G401 (cell line): ENCODE measurements at regions not wholly inside any gene's neighbourhood (a gene's known extent, or its start where the extent isn't known, plus 50 kb on each side); places are given as distances from the start of the nearest gene placed in this dataset.
"Not testable (repeated sequence)": the region's sequence is repeated elsewhere in the genome, so short reads cannot be mapped to it uniquely, and the experiment has no call there.

Source experiments
- DNase-seq: peaks from one replicate; pipeline ENCODE4 v3.0.0-alpha.2; 2015; ENCODE audit warnings: low spot score
- in situ Hi-C: cut with HindIII; loops from 2 replicates; pipeline ENCODE4 v1.10.0; 2016; ENCODE audit warnings: low sequenced_read_pairs, mixed read lengths

DNA sequence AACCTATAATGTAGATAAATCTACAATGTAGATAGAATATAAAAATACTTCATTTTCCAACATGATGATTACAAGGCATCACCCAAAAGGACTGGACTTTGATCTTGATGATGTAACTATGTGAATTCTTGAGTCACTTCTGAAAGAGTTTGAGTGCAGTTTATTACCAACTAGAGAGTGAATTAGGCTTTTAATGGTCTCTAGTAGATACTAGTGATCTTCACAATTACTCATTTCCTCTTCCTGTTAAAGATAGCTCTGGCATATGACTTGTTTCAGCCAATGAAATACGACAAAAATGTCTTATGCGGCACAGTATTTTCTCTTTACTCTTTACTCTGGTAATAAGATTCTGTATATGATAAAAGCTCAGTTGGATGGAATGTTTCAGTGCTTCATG lies 1588.1 kb upstream of the B3GALT2 start:
- in situ Hi-C loops: no loop called here

DNA sequence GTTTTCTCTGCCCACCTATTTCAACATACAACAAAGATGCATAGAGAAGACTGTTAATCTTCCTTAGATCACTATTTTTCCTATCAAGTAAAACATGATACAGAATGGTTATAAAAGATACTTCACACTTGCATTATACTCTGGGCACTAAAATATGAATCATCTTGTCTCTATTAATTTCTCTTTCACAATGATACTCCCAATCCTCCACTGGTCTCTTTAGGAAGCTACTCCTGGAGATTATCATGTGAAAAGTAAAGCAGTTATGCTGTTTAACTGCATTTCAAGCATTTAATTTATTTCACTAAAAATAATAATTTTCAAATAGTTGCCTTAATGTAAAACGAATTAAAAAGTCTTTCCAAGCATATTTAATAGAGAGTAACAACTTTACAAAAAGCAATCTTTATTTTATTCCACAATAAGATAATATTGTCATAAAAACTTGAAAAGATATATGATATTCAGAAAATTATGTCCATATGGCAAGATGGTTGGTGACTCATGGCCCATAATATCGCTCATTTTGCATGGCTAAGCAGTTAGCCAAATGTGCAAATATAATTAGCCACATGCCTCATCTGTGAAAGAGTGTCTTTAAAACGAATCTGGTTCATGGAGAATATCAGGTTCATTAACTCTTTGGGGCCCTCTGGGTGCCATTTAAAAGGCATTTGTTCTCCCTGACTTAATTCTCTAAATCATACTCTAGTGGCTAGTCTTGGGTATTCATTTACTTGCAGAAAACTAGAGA lies 1569.0 kb upstream of the B3GALT2 start:
- in situ Hi-C loops: no loop called here
- no peak for DNase-seq

More for the DNA sequence above, 1588.1 kb upstream of the B3GALT2 start:
- no peak for DNase-seq

DNA sequence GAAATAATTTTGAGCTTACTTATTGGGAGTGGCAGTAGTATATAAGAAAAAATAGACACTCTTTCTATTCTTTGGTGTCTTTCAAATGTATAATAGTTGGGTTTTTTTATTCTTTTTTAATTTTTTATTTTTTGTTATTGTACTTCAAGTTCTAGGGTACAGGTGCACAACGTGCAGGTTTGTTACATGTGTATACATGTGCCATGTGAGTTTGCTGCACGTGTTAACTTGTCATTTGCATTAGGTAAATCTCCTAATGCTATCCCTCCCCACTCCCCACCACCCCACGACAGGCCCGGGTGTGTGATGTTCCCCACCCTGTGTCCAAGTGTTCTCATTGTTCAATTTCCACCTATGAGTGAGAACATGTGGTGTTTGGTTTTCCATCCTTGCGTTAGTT lies 1552.4 kb upstream of the B3GALT2 start:
- DNase-seq, in situ Hi-C loops: not testable (repeated sequence)

DNA sequence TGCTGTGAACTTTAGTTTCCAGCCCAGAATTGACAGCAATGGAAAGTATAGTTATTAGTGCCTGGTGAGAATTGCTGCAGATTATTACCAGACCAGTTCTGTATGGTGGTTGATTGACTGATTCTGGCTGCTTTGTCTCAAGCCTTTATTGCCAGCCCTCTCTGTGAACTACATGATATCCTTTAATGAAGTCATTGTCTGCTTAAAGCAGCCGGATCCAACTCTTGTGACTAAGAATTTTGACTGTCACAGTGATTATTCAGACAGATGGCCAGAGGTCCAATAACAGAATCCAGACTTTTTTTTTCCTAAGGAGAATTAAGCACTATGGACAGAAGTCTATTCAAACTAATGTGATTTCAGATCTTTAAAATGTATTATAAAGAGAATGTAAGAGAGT lies 1548.6 kb upstream of the B3GALT2 start:
- no peak for DNase-seq
- in situ Hi-C loops: no loop called here

DNA sequence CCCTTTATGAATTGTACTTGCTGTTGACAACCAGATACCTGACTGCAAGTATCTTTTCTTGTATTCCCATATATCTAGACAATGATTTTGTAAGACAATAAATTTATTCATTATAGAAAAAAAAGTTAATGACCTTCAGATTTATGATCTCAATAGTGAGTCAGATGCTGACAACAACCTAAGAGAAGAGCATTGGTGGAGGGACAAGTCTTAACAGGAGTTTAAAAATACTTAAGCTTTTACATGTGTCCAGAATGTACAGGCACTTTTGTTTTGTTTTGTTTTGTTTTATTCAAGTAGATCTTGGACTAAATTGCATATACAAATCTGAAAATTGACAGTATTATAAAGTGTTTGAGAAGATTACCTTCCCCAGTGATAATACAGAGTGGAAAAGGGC lies 1544.6 kb upstream of the B3GALT2 start:
- in situ Hi-C loops: no loop called here
- no peak for DNase-seq

DNA sequence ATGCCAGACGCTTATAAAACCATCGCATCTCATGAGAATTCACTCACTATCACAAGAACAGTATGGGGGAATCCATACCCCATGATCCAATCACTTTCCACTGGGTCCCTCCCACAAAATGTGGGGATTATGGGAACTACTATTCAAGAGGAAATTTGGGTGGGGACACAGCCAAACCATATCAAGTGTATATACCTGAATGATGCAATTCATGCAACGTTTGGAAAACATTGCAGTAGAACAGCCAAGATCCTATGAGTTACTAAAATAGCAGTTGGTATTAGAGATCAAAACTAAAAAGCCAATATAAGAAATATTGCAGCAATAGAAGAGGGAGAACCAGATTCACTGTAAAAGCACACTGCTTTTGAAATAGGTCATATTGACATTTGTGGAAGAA lies 1543.9 kb upstream of the B3GALT2 start:
- DNase-seq: no peak
- in situ Hi-C loops: no loop called here

DNA sequence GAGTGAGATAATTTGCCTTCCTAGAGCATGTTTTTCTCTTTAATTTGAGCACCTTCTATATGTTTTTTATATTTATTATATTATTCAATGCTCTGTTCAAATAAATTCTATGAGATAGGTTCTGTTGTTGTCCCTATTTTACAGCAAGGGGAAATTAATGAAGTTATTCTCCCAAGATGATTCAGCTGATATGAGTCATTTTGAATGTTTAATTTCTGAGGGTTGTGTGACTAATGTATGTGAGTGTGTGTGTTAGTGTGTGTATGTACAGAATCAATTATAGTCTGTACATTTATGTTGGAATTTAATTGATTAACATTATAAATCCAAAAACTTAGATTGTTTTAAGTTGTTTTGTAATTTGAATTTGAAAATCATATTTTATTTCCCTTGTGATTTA lies 1536.7 kb upstream of the B3GALT2 start:
- DNase-seq: no peak
- in situ Hi-C loops: no loop called here

DNA sequence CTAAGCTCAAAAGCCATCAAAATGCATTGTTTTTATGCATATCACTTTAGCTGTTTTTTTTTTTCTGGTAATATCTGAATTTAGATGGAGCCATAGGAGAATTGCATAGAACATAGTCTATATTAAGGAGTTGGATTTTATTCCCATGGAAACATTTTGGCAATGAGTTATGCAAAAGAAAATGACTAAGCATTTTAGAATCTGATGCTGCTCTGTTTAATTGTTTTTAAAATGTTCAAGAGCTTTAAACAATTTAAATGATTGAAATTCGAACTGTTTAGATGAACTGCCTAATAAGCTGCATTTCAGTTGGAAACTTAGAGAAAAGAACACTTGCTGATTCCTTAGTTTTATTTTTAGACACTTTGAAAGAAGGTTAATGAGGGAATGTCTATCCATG lies 1531.5 kb upstream of the B3GALT2 start:
- DNase-seq: no peak
- in situ Hi-C loops: no loop called here

DNA sequence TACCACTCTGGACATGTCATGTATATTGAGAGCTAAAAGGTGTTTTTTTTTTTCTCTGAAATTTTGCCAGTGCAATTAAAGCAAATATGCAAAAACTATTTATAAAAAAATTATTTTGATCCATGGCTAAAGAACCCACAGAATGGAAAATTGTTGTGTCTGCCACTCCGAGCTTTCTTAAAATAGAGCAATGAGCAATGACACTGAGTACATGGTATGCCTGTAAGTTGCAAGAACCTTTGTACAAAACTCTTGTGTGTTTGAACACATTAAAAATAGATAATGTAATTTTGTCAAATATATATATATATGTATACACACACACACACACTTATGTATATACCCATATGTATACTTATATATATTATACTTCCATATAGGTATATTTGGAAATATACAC lies 1530.9 kb upstream of the B3GALT2 start:
- in situ Hi-C loops: no loop called here
- DNase-seq: no peak

DNA sequence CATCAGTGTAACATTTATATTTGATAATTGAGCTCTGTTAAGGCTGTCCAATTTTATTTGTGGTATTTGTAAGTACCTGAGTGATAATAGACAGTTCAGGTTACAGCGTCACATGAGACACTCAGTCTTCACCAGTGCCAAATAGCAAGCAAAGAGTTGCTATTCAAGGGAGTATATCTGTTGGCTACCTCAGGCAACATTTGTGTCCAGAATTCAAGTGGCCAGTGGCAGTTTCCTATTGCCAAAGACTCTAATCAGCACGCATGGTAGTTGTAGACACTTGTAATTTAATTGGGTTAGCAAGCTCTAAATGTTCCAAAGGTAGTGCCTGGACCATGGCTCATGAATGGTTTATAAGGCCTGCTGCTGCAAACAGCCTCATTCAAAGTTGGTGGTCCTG lies 1524.3 kb upstream of the B3GALT2 start:
- no peak for DNase-seq
- in situ Hi-C loops: no loop called here

DNA sequence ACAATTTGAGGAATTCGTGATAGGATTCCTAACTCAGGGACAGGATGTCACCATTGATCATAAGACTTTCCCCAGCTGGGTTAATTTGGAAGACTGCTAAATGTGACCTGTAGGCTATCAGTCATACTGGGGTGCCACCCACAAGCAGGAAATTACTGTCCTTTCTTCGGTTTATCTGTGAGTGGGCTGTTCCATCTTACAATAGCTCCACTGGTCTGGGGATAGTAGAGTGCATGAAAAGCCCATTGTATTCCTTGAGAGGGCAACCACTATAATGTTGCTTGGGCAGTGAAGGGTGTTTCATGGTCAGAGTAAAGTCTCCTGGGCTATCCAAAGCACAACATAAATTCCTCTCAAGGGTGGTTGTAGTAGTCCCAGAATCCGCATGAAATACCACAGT lies 1523.0 kb upstream of the B3GALT2 start:
- no peak for DNase-seq
- in situ Hi-C loops: no loop called here

DNA sequence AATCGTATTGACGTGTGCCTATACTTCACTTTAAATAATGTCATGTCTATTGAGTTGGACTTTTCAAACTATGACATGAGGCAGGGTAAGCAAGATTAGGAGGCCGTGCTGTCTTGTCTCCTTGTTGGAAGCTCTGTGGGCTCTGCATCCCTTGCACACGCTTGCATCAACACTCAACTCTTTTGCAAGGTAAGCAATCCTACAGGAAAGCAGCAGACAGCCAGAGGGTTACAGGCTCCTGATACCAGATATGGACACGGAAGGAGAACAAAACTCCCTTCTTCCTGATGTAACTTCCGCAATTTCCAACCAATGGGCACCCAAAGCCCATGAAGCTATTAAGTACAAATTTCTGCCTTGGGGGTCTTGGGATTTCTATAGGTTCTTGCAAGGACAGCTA lies 1520.7 kb upstream of the B3GALT2 start:
- DNase-seq: no peak
- in situ Hi-C loops: no loop called here

DNA sequence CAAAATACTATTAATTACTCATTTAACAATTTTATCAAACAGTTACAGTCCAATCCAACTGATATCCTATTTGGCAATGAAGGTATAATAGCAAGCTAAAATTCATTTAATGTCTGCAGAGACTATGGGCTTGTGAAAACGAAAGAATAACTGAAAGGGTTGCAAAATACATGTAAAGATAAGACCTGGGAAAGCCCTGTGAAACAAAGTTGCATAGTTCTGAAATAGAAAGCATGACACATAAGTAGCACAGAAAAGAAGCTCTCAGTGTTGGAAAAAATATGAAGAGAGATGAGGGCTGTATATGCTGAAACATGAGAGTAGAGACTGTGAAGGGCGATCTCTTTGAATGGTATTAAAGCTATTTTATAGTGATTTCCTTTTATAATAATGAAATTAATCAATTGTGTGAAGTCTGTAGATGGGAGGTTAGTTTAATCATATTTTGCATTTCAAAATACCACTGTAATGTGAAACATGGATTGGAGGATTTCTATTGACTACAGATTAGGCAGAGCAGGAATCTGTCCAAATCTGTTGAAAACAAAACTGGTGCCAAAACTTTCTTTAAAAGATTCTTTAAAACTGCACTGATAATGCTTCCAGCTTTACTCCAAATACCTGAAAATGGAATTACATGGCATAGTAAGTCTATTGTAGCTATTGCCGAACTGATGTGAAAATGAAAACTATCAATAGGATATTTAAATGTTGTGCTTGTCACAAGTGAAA lies 1518.9 kb upstream of the B3GALT2 start:
- in situ Hi-C loops: no loop called here
- DNase-seq: no peak

DNA sequence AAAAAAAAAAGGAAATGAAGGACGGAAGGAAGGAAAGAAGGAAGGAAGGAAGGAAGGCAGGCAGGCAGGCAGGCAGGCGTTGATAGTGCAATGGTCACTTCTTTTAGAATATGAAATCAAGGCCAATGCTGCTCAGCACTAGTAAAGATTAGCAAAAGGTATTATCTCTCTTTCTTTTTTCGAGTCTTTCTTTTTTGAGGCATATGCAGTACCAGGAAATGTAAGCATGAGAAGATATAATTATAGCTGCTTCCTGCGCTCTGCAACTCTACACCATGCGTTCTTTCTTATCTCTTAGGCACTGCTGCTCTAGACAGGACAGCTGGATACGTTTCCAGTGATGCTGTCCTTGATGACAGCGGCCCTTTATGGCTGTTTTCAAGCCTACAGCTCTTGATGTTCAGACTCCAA lies 1512.5 kb upstream of the B3GALT2 start:
- in situ Hi-C loops: no loop called here
- DNase-seq: no peak

DNA sequence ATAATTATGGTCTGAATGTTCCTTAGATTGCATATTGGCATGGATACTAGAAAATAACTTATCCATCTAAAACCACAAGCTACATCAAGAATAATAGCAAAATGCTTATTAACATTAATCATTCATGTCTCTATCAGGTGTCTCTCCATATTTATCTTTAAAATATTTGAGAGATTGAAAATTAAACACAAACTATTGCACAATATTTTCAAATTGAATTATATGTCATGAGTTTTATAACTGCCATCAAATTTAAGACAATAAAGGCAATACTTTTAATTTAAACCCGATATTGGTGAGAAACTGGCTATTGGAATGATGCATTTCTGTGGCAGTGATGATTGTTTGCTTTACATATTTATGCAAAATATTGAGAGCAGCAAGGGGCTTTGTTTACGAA lies 1506.8 kb upstream of the B3GALT2 start:
- in situ Hi-C loops: no loop called here
- DNase-seq: no peak

DNA sequence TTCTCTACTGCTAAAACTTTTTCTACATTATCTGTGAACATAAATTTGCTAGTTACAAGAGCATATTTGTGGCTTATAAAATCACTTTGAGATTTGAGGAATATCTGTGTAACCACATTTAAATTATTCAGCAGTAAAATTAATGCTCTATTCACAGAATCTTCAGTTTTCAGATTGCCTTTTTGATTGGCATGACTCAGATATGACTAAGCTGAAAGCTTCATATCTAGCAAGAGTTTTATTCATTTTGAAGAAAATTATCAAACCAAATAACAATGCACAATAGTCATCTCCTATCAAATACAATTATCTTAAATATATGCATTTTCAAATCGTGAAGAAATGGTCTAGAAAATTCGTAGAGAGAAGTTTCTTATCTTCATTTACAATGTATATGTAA lies 1498.2 kb upstream of the B3GALT2 start:
- in situ Hi-C loops: no loop called here

DNA sequence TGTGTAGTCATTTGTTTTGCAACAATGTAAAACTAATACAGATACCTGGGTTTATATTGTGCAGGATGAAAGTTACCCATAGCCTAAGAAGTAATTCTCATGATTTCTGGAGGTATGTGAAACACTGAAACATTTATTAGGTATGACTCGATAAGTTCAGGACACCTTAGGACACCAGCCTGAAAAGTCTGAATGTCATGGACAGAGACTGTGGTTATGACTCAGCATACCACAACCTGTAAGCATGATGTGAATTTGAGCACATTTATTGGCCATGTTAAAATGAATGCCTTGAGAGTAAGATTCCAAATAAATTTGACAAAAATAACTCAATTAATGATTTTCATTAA lies 1471.7 kb upstream of the B3GALT2 start:
- in situ Hi-C loops: no loop called here
- DNase-seq: no peak

More for the DNA sequence above, 1498.2 kb upstream of the B3GALT2 start:
- DNase-seq: no peak

DNA sequence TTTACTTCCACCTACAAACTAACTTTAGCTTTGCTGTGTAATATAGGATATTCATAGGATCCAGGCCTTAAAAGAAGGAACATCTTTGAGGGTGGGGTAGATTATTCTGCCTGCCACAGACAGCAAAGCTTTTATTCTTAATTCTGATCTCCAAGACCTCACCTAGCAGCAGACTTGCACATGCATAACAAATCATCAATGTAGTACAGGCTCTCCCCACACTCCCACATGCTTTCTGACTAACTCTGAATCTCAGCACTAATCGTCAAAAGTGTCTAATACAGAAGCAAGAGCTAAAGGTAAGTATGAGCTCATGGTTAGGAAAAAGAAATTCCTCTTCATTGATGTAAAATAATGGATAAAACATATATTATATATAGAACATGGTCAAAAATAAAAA lies 1468.5 kb upstream of the B3GALT2 start:
- no peak for DNase-seq
- in situ Hi-C loops: no loop called here

DNA sequence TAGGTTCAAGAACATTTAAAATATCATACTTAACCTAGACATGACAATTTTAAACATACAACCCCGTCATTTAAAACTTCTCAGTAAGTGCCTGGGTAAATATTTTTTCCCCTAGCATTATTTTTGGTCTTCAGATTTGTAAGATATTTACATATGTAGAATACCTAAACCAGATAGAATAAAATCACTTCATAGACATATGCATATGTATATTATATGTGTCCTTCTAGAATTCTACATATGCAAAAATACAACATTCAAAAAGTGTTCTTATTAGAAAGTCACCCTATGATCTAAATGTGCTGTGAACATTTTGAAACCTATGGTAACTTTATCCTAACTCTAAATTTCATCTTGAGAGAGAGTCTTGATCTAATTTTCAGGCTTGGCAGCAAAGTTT lies 1467.0 kb upstream of the B3GALT2 start:
- in situ Hi-C loops: no loop called here
- DNase-seq: no peak

DNA sequence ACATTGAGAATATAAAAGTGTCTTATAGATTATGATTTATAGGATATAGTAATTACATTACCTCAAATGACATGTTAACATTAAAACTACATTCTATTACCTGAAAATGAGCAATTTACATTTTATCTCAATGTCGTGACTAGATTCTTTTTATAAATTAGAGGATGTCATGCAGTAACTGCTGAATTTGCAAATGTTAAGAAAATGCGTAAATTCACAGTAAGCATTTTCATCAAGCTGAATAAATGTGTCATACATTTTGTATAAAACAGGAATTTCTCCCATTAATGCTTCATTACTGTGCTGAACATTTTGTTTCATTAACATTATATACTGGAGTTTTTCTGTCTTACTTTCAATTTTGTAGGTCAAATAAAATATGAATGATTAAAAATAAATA lies 1460.7 kb upstream of the B3GALT2 start:
- no peak for DNase-seq
- in situ Hi-C loops: no loop called here

DNA sequence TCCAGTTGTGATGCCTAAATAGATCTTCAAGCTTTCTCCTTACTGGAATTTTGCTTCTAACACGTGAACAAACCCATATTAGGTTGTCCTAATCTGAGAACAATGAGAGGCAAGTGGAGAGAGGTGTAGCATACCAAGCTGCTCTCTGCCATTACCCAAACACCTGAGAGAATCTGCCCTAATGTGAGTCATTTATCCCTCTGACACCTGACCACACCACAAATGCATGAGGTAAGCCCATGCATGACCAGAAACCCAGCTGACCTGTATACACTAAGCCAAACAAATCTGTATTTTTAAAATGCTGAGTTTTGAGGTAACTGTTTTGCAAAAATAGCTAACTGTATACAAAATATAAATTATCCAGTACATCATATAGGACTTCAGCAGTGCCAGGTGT lies 1458.1 kb upstream of the B3GALT2 start:
- in situ Hi-C loops: no loop called here
- DNase-seq: no peak
